K562 (cell line): ENCODE measurements at regions not wholly inside any gene's neighbourhood (a gene's known extent, or its start where the extent isn't known, plus 50 kb on each side); places are given as distances from the start of the nearest gene placed in this dataset.

ENCODE experiments used
- ATAC-seq: fragments of 200-7000 bp; cut with Tn5 transposase; 3 replicates; pipeline ENCODE4 v1.9.1; 2020; ENCODE audit warnings: moderate library complexity
- BruUV-seq: library from RNA; stranded (reverse); fragments of 400-500 nt; replicated peaks from 2 replicates; lab custom pipeline; 2021; lab: Mats Ljungman, UMichigan
- CTCF ChIA-PET: fragments of 300-600 bp; formaldehyde crosslinking; extraction: SDS; loops from one replicate; lab custom pipeline; 2021; ENCODE audit warnings: low intra/inter-chr PET ratio; lab: Yijun Ruan, JAX
- POLR2A ChIA-PET: fragments of 300-600, 350-650 bp; sonication (Branson Sonifier 250); formaldehyde crosslinking; extraction: SDS; loops from one replicate; lab custom pipeline; 2021; ENCODE audit warnings: antibody characterized with exemption, inconsistent platforms; lab: Yijun Ruan, JAX
- DNase-seq, 4 experiments: peaks; one replicate each; pipeline versions ENCODE4 v3.0.0 to v3.0.0-alpha.2; 2011 to 2018; ENCODE audit warnings: low spot score in 3 of 4, mixed read lengths in 3 of 4; ENCODE audit errors: extremely low read depth in 1 of 4
- FAIRE-seq: peaks from 2 replicates; lab custom pipeline; 2011; peaks lifted over from hg19 to GRCh38; lab: Jason Lieb, UNC
- H2AFZ ChIP-seq: 2 replicates; pipeline ENCODE4 v1.6.0; 2011; ENCODE audit warnings: low read depth, low read length, control low read depth, inconsistent platforms
- H3K27ac ChIP-seq: fragments of 200-600 bp; 3 replicates; pipeline ENCODE4 v1.8.0; 2011; ENCODE audit warnings: low read depth, mild to moderate bottlenecking, control low read depth, inconsistent platforms, low read length, moderate library complexity, mixed read lengths; ENCODE audit errors: extremely low read depth
- H3K27me3 ChIP-seq, 2 experiments: fragments of 300-600 bp in 1 of 2; 2 replicates in 1 of 2; 3 replicates in 1 of 2; pipeline versions ENCODE4 v1.6.0 to v1.8.0; 2011; ENCODE audit warnings: inconsistent platforms in 2 of 2, low read length in 2 of 2, mild to moderate bottlenecking in 1 of 2, mixed read lengths in 1 of 2, moderate library complexity in 1 of 2; ENCODE audit not compliant: control insufficient read depth in 2 of 2, insufficient read depth in 2 of 2
- H3K36me3 ChIP-seq: fragments of 300-600 bp; 3 replicates; pipeline ENCODE4 v1.8.0; 2011; ENCODE audit warnings: mild to moderate bottlenecking, low read length, inconsistent platforms; ENCODE audit not compliant: control insufficient read depth, insufficient read depth
- H3K4me1 ChIP-seq, 2 experiments: fragments of 200-600 bp in 1 of 2; replicated peaks in 1 of 2; 2 replicates in 1 of 2; 3 replicates in 1 of 2; pipeline versions ENCODE4 v1.5.1 to v1.8.0; 2011; ENCODE audit warnings: inconsistent platforms in 2 of 2, low read length in 2 of 2, mild to moderate bottlenecking in 1 of 2, mixed read lengths in 1 of 2, moderate library complexity in 1 of 2; ENCODE audit not compliant: control insufficient read depth in 2 of 2, insufficient read depth in 2 of 2
- H3K4me2 ChIP-seq: 2 replicates; pipeline ENCODE4 v1.6.1; 2011; ENCODE audit warnings: low read length, control low read depth, inconsistent platforms, mixed read lengths; ENCODE audit not compliant: insufficient read depth
- H3K4me3 ChIP-seq: fragments of 200-600 bp; sonication (generic), shearing (Covaris generic); 2 replicates; pipeline ENCODE4 v1.5.1; 2016; ENCODE audit warnings: control low read depth, inconsistent platforms
- H3K79me2 ChIP-seq: fragments of 200-600 bp; 3 replicates; pipeline ENCODE4 v1.8.0; 2011; ENCODE audit warnings: low read length, inconsistent platforms; ENCODE audit not compliant: control insufficient read depth, insufficient read depth
- H3K9ac ChIP-seq, 2 experiments: 2 replicates each; pipeline versions ENCODE4 v1.6.0 to v1.6.1; 2011; ENCODE audit warnings: low read depth in 2 of 2, low read length in 2 of 2, control low read depth in 1 of 2, inconsistent platforms in 1 of 2, mild to moderate bottlenecking in 1 of 2, mixed read lengths in 1 of 2; ENCODE audit not compliant: insufficient read depth in 1 of 2
- H3K9me1 ChIP-seq: one replicate; pipeline ENCODE4 v1.6.0; 2011; ENCODE audit warnings: inconsistent platforms, mild to moderate bottlenecking, low read length, moderate library complexity; ENCODE audit not compliant: control insufficient read depth, insufficient read depth
- H3K9me3 ChIP-seq: replicated peaks from 2 replicates; pipeline ENCODE4 v1.5.1; 2011; ENCODE audit warnings: low read depth, low read length, inconsistent platforms; ENCODE audit not compliant: control insufficient read depth, insufficient read depth
- H4K20me1 ChIP-seq: replicated peaks from 2 replicates; pipeline ENCODE4 v1.6.1; 2011; ENCODE audit warnings: low read length, inconsistent platforms, mixed read lengths; ENCODE audit not compliant: control insufficient read depth, insufficient read depth
- CAMTA2 ChIP-seq: fragments of 250-450 bp; sonication (Bioruptor Pico); conservative IDR thresholded peaks from 2 replicates; pipeline ENCODE4 v1.5.1; 2022
- CREBBP ChIP-seq: IDR thresholded peaks from one replicate; pipeline ENCODE4 v1.6.1; 2012; ENCODE audit warnings: low read depth, mild to moderate bottlenecking, control low read depth, inconsistent platforms, low read length
- E4F1 ChIP-seq: fragments of 250-450 bp; sonication (Bioruptor Pico); IDR thresholded peaks from 2 replicates; pipeline ENCODE4 v1.5.0; 2021; ENCODE audit warnings: mild to moderate bottlenecking, borderline replicate concordance
- IFI16 ChIP-seq: fragments of 250-450 bp; sonication (Bioruptor Pico); IDR thresholded peaks from 2 replicates; pipeline ENCODE4 v2.1.2; 2022; ENCODE audit warnings: mild to moderate bottlenecking, inconsistent platforms
- KDM4B ChIP-seq, 2 experiments: fragments of 450-650 bp in 1 of 2; sonication (generic) in 1 of 2; IDR thresholded peaks; 2 replicates each; pipeline ENCODE4 v1.6.1; 2016 to 2017; ENCODE audit warnings: borderline replicate concordance in 2 of 2, antibody characterized with exemption in 1 of 2, low read depth in 1 of 2, mild to moderate bottlenecking in 1 of 2
- PRDM10 ChIP-seq: fragments of 450-650 bp; IDR thresholded peaks from 2 replicates; pipeline ENCODE4 v1.6.1; 2018; ENCODE audit not compliant: partially characterized antibody
- RBM17 ChIP-seq: fragments of 200-400 bp; formaldehyde crosslinking; IDR thresholded peaks from 2 replicates; pipeline ENCODE4 v1.6.1; 2017; ENCODE audit warnings: low read depth, mild to moderate bottlenecking, low read length, borderline replicate concordance
- SIN3B ChIP-seq: fragments of 450-650 bp; IDR thresholded peaks from 2 replicates; pipeline ENCODE4 v1.6.1; 2017; ENCODE audit warnings: low read depth, mild to moderate bottlenecking, moderate library complexity
- ZC3H11A ChIP-seq: IDR thresholded peaks from 2 replicates; pipeline ENCODE4 v1.6.1; 2012; ENCODE audit warnings: low read depth, low read length, improper control_type of control experiment
- ZNF12 ChIP-seq: sonication (generic); formaldehyde crosslinking; IDR thresholded peaks from 2 replicates; pipeline ENCODE4 v1.4.0; 2020; ENCODE audit warnings: mild to moderate bottlenecking, missing genetic modification reagents
- ZNF232 ChIP-seq: sonication (generic); formaldehyde crosslinking; IDR thresholded peaks from 2 replicates; pipeline ENCODE4 v1.8.0; 2022; ENCODE audit warnings: mild to moderate bottlenecking, missing genetic modification reagents
- ZNF316 ChIP-seq: fragments of 450-650 bp; IDR thresholded peaks from 2 replicates; pipeline ENCODE4 v1.6.1; 2016
- ZNF655 ChIP-seq: fragments of 250-450 bp; sonication (Bioruptor Pico); IDR thresholded peaks from 2 replicates; pipeline ENCODE4 v1.5.0; 2021
- ZNF830 ChIP-seq: fragments of 250-450 bp; sonication (Bioruptor Pico); IDR thresholded peaks from 2 replicates; pipeline ENCODE4 v1.5.0; 2021; ENCODE audit warnings: mild to moderate bottlenecking
- WGBS: fragments of 100-300 bp; shearing (Covaris generic); methylation state at CpG from one replicate; pipeline ENCODE4 v1.1.6; 2016; ENCODE audit warnings: low coverage, mixed read lengths; ENCODE audit not compliant: insufficient coverage; ENCODE audit errors: missing lambda C conversion rate; 5-methylcytosine and 5-hydroxymethylcytosine counted together
- in situ Hi-C: fragments of 300-500 bp; cut with MboI; formaldehyde crosslinking; loops from 4 replicates; pipeline ENCODE4 v1.15.0; 2018; ENCODE audit warnings: inconsistent platforms, mixed read lengths
- intact Hi-C: fragments of 100-400 bp; cut with micrococcal nuclease; formaldehyde crosslinking; loops from 2 replicates; pipeline ENCODE4 v1.14.2; 2022

GRCh38 chr4:62560858-62561257 is 1360.7 kb downstream of the ADGRL3 start (continued):
- no peak for TF ChIP-seq IFI16 (CRISPR knock-in tag)

- intact Hi-C loops (no loop called here), in situ Hi-C loops (no loop called here)
- Histone ChIP-seq H3K36me3 (no peaks in the 10 kb centered on the region), H4K20me1 (no peaks in the 10 kb centered on the region), H2AFZ (no peak overlapping the region), H3K79me2 (no peaks in the 10 kb centered on the region), H3K4me2 (no peak overlapping the region), H3K9ac (no peak overlapping the region), H3K27ac (no peak overlapping the region), H3K4me3 (no peak overlapping the region), H3K9me3 (no peaks in the 10 kb centered on the region), H3K4me1 (no peaks in the 10 kb centered on the region), H3K27me3 (no peaks in the 10 kb centered on the region), H3K9me1 (no peaks in the 10 kb centered on the region)
- 0% methylated on average over 2 of the region's 2 CpGs for WGBS
- ATAC-seq (no peak), FAIRE-seq (no peak), DNase-seq (no peak)
- POLR2A ChIA-PET, result no interaction called here
- CTCF ChIA-PET, result no interaction called here
- no TSS peak for BruUV-seq
- TF ChIP-seq ZNF830 (CRISPR knock-in tag) (no peak), PRDM10 (no peak), CAMTA2 (CRISPR knock-in tag) (no peak), ZNF232 (no peak), KDM4B (IDR thresholded peaks at IDR 0.05; ENCODE audit: borderline replicate concordance in 2 of 2, low read depth in 1 of 2) (no peak), ZNF655 (CRISPR knock-in tag) (no peak), ZNF316 (no peak), ZNF12 (CRISPR knock-in tag) (no peak), RBM17 (no peak), SIN3B (no peak), ZC3H11A (no peak), E4F1 (no peak), CREBBP (no peak)
These were observed 1350.0 kb downstream of the ADGRL3 start for GRCh38 chr4:62550121-62550520.
